CD4-positive, alpha-beta T cell treated with Interleukin-15 for 4 hours (primary cell): ENCODE measurements at regions not wholly inside any gene's neighbourhood (a gene's known extent, or its start where the extent isn't known, plus 50 kb on each side); places are given as distances from the start of the nearest gene placed in this dataset.
"Not testable (repeated sequence)": the region's sequence is repeated elsewhere in the genome, so short reads cannot be mapped to it uniquely, and the experiment has no call there.

ENCODE experiments used
- DNase-seq: peaks from one replicate; pipeline ENCODE4 v3.0.0-alpha.2; 2020; ENCODE audit warnings: low spot score

DNA sequence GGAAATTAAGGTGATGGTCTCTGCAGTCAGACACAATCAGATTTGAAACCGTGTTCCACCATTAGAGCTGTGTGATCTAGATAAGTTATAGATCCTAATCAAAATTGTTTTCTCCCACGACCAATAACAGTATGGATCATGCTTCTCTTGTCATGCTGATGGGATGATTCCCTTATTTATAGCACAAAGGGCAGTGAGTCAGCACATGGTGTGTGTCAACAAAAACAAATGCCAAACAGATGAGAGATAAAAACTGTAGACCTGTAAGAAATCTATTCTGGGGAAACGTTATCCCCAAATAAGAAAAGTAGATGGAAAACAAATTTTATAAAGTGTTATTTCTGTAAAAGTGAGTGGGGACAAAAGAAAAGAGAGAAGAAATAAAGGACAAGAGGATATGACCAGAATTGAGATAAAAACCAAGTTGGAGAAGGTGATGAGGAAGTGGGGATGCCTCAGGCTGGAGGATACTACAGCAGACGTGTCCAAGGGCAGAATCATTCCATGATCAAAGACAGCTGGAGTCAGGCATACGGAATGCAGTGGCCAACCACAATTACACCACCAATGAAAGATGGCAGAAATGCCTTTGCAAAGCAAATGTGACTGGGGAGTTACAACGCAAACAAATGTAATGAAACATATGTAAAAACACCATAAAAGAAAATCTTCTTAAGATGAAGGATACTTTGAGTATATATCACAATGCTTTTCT lies 377.8 kb upstream of the PRKX start:
- DNase-seq = no peak

DNA sequence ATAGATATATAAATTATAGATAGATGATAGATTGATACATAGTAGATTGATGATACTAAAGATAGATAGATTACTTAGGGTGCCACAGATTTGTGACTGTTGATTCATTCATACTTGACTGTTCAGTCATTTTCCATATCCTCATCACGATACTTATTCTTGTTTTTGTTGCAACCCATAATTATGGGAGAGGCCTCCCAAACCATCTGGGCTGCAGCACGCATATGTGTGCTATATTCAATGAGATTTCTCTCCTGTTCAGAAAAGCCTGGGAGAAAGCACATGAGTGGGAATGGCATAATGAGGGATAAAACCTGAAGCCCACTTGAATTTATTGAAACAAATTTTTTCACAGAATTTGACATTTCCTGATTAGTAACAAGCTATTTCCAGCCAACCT lies 346.4 kb upstream of the PRKX start:
- DNase-seq = no peak

DNA sequence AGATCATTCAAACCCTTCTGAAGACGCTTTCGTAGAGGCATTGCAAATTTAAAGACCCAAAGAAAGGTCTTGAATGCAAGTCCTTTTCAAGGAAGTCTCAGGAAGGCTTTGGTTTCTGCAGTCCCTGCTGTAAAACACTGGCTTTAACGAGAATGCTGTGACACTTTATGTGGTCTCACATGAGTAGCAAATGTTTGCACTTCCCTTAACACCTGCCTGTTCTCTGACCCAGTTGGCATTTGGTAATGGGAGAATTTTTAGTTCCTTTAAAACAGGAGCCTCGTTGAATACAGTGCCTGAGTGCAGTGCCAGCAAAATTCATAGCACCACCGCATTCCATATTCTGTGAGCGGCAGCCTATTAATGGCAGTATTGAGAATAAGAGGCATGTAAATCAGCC lies 330.5 kb upstream of the PRKX start:
- DNase-seq = no peak

DNA sequence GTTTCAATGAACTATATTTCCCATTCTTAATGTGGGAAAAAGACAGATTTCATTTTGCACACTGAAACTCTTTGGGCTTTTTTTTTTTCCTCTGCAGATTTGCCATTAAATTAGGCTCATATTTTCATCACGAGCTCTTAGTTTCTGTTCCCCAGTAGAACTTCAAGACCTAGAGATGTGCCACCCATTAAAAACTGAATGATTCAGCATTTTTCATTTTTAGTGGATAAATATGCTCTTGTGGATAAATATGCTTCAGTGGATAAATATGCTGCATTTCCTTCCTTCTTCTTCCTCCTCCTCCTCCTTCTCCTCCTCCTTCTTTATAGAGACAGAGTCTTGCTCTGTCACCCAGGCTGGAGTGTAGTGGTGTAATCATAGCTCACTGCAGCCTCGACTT lies 322.4 kb upstream of the PRKX start:
- DNase-seq = no peak

DNA sequence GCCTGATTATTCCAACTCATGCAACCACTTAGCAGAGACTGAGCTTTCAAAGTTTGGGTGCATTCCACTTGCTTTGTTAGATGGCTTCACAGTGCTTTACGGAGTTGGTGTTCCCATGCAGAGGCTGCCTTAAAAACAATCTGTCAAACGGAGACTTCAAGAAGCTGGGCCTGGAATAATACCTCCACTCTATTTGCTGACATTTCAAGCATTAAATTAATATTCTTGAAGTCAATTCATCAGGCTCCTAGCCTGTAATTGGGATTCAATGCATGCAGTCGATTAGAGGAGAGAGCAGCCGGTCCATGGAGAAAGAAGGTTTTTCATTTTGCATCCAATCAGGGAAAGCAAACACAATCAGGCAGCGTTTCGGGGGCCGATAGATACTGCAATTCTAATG lies 314.7 kb upstream of the PRKX start:
- no peak for DNase-seq

DNA sequence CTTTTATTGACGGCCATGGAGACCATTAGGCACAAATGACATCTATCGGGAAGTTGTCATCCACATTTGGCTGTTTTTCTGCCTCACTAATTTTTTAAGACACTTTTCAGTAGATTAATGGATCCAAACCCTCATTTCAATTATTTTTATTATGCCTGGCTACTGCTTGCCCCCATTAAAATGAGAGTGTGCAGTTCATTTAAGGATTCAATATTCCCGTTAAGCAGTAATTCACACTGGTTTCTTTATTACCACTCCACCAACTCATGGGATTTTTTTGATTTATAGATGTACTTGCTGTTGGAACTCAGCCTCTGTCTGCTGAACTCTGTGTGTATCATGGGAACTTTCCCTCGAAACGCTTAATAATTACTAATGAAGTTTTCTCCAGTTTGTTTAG lies 291.8 kb upstream of the PRKX start:
- DNase-seq = no peak

DNA sequence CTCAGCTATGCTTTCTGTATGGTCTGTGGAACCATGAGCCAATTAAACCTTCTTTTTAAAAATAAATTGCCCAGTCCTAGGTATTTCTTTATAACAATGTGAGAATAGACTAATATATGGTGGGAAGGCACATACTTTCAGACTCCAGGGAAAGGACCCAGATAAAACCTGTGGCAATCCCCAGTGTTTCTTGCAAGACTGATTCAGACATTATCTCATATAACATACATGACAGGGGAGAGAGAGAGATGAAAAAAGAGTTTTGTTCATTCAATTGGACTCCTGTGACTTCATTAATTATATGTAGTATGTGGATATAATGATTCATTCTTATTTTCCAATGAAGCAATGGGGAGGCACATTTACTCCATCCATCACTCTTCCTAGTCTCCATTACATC lies 291.4 kb upstream of the PRKX start:
- no peak for DNase-seq

DNA sequence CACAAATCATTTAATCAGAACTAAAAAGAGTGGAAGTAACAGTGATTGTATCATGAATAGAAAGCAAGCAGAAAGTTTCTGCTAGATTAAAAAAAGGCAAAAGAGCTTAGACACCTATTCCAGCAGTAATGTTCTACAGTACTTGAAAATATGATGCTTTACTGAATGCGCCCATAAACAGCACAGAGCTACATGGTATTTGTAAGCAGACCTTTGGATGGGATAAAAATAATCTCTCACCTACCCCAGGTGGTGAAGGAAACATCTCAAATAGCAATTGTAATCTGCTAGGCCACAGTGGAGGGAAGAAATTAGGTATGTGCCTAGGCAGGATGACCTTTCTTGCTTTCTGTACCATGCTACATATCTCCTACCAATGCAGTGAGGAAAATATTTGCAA lies 280.9 kb upstream of the PRKX start:
- no peak for DNase-seq

DNA sequence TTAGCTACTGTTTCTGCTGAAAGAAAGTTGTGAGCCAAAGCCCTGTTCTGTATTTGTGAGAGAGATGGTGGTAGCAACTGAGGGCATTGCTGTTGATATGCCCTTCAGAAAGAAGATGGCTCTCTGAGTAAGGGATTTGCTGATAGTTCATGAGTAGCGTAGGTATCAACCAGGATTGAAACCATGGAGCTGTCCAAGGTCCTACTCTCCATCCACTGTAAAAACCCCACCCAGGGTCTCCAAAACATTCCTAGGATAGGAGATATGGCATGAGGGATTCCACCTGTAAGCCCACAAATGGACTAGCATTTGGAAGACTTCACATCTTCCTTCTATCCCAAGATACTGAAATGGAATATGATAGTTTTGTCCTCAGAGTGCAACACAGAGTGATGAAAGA lies 277.1 kb upstream of the PRKX start:
- no peak for DNase-seq

DNA sequence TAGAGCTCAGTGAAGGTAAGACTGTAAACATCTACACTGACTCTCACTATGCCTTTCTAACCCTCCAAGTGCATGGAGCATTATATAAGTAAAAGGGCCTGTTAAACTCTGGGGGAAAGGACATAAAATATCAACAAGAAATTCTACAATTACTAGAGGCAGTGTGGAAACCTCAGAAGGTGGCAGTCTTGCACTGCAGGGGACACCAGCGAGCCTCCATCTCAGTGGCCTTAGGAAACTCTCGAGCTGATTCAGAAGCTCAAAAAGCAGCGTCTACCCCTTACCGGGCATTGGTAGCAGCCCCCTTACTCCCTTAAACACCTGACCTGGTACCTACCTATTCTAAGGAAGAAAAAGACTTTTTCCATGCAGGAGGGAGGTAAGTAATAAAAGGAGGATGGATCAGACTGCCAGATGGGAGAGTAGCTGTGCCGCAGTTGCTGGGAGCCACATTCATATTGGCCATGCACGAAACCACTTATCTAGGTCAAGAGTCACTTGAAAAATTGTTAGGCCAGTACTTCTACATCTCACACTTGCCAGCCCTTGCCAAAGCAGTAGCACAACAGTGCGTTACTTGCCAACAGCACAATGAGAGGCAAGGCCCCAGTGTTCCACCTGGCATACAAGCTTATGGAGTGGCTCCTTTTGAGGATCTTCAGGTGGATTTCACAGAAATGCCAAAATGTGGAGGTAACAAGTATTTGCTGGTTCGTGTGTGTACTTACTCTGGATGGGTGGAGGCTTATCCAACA lies 258.8 kb upstream of the PRKX start:
- DNase-seq = not testable (repeated sequence)

DNA sequence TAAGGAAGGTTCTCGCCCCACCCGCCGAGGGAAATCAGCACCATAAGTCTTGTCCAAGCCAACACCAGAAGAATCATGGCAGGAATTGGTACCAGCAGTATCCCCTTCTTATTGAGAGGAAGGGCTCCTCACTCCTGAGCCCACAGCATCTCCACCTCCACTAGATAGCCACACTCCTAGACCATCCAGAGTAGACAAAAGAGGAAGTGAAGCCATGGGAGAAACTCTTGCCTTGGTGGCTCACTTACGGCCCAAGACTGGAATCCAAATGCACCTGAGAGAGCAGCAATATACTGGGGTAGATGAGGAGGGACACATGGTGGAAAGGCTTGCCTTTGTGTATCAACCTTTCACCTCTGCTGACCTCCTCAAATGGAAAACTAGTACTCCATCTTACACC lies 255.3 kb upstream of the PRKX start:
- DNase-seq = no peak

DNA sequence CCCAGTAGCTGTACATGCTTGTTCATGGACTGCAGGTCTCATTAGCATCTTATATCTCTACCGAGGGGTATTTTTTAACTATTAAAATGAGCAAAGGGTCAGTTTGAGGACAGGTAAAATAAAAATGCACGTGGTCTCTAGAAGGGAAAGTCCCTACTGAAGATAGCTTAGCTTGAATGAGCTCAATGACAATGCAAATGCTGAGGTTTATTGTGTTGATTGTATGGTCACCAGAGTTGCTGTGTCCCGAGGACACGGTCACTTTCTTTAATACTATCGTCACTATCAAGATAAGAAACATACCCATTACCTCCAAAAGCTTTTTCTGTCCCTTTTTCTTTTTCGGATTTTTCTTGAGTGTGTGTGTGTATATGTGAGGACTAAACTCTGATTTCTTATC lies 250.5 kb upstream of the PRKX start:
- DNase-seq = no peak

DNA sequence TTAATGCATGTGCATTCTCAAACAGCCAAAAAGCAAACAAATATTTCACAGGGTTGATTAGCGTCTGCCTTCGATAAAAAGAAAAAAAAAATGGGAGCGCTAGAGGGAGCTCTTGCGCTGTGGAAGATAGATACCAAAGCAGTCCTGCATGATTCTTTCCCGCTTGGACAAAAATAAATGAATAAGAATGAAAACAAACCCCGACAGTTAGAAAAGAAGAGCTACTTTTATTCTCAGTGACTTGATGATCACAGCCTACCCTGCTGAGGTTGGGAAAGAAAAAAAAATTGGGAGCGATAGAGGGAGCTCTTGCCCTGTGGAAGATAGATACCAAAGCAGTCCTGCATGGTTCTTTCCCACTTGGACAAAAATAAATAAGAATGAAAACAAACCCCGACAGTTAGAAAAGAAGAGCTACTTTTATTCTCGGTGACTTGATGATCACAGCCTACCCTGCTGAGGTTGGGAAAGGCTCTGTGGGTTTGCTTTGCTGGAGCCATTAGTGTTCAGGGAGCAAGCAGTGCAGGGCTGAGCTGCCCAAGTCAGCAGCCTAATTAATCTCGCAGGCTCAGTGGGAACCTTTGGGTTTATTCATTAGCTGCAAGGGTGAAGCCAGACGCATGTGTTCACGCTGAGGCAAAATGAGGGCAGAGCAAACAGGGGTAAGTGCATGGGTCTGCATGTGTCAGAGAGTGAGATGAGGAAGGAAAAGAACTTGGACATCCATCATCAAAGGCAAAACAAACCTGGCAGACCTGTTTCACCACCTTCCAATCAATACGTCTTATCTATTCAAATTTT lies 249.3 kb upstream of the PRKX start:
- DNase-seq = no peak

DNA sequence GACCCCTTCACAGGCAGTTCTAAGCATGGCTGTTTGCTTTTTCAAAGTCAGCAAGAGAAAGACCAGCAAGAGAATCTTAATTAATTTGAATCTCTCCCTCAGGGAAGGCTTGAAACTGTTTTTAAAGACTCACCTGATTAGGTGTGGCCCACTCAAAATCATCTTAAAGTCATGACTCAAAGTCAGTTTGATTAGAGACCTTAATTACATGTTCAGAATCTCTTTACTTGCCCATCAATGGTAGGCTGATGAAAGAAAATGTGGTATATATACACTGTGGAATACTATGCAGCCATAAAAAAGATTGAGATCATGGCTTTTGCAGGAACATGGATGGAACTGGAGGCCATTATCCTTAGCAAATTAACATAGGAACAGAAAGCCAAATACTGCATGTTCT lies 247.5 kb upstream of the PRKX start:
- DNase-seq = no peak

DNA sequence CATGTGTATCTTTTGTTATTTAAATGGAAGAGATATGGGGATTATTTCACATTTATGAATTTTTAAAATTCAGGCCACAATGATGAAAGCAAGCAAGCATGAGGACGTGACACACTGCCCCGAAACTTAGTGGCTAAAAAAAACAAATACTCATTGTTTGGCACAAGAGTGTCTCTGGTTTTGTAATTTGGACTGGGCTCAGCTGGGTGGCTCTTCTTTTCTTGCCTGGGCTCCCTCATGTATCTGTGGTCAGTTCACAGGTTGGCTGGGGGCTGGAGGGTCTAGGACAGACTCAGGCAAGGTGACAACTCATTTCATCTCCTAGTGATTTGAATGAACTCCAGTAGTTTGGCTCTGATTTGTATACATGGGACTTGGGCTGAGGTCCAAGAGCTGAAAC lies 238.4 kb upstream of the PRKX start:
- DNase-seq = no peak

DNA sequence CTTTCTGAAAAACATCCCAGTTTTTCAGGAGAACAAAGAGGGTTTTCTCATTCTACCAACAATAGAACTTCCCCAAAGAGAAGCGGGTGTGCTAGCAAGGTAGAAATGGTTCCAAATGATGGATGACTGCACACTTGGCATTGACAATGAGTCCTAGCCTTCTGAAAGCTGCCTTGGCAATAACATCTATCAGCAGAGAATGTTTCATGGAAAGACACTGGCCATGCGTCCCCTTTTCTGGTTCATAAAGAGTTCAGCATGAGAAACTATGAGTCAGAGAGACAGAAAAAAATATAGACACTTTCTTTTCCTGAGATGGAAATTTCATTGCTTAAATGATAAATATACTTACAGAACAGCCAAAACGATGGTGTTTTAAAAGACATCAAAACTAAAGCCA lies 236.9 kb upstream of the PRKX start:
- no peak for DNase-seq

DNA sequence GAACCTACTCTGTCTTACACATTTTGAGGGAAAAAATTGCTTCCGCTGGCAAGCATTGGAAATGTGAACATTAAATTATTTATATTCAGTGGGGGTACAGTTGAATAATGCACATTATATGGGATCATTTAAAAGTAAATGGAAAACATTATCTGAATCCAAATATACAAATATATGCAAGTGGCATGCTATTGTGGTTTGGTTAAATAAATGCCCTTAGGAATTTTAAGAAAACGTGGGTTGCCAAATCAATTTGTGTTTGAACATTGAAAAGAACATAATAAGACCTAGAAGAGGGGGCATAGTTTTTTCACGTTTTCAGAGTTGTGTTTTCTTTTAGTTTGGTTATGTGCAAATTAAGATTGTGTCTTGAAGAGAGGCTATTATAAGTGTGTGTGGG lies 230.5 kb upstream of the PRKX start:
- DNase-seq = no peak

DNA sequence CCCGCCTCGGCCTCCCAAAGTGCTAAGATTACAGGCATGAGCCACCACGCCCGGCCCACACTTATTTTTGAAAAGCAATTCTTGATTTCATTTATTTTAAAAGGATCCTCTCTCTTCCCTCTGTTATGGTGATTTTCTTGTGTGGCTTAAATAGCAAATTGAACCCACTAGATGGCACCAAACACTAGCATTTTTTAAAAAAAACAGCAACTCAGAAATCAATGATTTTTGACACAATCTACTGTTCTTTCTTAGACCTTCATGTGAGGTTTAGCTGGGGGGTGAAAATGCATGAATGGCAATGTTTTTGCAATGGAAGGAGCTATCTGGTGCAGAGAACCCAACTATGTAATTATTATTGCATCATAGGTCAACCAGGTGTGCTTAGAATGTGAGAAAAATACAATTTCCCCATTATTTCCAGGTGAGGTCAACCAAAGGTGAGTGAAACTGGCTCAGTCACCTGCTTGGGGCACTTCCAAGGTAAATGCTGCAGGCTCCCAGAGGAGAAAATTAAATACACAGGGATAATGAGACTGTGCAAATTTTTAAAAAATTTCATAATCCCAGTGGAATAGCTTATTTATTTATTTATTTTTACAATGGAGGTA lies 226.7 kb upstream of the PRKX start:
- no peak for DNase-seq

DNA sequence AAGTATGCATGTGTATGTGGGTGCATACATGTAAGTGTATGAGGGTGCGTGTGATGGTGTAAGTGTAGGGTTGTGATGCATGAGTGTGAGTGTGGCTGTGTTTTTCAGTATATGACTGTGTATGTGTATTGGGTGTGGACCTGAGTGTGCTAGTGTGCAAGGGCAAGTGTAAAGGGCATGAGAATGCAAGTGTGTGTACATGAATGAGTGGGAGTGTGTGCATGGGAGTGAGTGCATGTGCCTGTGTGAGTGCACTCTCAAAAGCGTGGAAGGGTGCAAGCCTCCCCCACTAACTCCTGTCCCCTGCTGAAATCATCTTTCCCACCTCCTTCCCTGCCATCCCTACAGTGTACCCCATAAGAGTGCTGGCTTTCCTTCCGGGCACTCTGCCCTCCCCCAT lies 225.1 kb upstream of the PRKX start:
- DNase-seq = no peak

DNA sequence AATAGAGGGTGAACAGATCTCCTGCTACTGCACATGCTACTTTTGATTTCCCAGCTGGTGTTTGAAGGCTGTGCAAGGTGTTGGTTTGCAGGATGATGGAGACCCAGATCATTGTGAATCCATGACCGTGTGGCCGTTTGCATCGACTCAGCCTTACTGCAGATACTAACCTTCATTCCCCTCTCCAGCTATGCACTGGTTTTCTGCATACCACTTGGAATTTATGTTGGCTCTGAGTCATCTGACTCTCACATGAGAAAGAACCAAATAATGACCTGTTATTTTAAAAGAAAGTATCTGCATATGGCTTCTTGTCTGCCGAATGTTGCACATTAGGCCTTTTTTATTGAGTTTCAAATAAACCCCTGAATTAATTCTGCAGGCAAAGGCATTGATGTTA lies 221.7 kb upstream of the PRKX start:
- not testable (repeated sequence) for DNase-seq

DNA sequence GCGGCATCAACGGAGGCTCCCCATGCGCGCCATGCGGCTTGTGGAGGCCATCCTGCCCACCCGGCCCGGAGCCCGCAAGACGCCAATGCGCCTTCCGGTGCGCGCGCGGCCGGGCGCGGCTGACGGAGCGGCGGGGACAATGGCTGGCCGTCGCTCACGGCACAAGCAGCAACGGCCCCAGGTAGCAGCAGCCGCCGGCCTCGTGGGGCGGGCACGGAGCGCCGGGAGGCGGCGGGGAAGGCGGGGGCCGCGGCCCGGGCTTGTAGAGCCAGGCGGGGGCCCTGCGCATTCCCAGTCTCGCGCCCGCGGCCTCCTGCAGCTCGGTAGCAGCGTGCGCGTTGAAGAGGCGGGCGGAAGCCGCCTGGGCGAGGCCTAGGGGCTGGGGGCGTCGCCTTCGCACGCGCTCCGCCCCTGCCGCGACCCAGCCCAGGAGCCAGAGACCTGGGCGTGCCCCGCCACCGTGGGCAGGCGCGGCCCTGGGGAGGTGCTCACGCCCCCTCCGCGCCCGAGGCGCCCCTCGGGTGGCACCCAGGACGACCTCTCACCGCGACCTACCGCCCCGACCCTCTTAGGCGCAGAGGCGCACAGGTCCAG lies 207.1 kb upstream of the PRKX start:
- not testable (repeated sequence) for DNase-seq
